ENCODE measurements at regions not wholly inside any gene's neighbourhood (a gene's known extent, or its start where the extent isn't known, plus 50 kb on each side); places are given as distances from the start of the nearest gene placed in this dataset.

- no peak for DNase-seq (ENCODE audit: low read depth in 4 of 4, low spot score in 3 of 4)
Observed at GRCh38 chr16:6946802-6947201, 385.8 kb upstream of the RBFOX1 start.

GRCh38 chr16:6946106-6946505, 386.5 kb upstream of the RBFOX1 start:
- DNase-seq (ENCODE audit: low read depth in 4 of 4, low spot score in 3 of 4): no peak

- no peak for DNase-seq (ENCODE audit: low read depth in 4 of 4, low spot score in 3 of 4)
Observed at GRCh38 chr16:6940968-6941367, 391.7 kb upstream of the RBFOX1 start.

GRCh38 chr16:6937641-6938040, 395.0 kb upstream of the RBFOX1 start:
- no peak for DNase-seq (ENCODE audit: low read depth in 4 of 4, low spot score in 3 of 4)

GRCh38 chr16:6932871-6933385, 399.7 kb upstream of the RBFOX1 start:
- no peak for DNase-seq (ENCODE audit: low read depth in 4 of 4, low spot score in 3 of 4)

- DNase-seq (ENCODE audit: low read depth in 4 of 4, low spot score in 3 of 4): no peak
Observed at GRCh38 chr16:6929868-6930267, 402.8 kb upstream of the RBFOX1 start.

GRCh38 chr16:6926762-6927161, 405.9 kb upstream of the RBFOX1 start:
- DNase-seq (ENCODE audit: low read depth in 4 of 4, low spot score in 3 of 4): no peak

GRCh38 chr16:6926341-6926740, 406.3 kb upstream of the RBFOX1 start:
- no peak for DNase-seq (ENCODE audit: low read depth in 4 of 4, low spot score in 3 of 4)

GRCh38 chr16:6918646-6919045, 414.0 kb upstream of the RBFOX1 start:
- no peak for DNase-seq (ENCODE audit: low read depth in 4 of 4, low spot score in 3 of 4)

- no peak for DNase-seq (ENCODE audit: low read depth in 4 of 4, low spot score in 3 of 4)
Observed at GRCh38 chr16:6916946-6917345, 415.7 kb upstream of the RBFOX1 start.

GRCh38 chr16:6913566-6913965, 419.1 kb upstream of the RBFOX1 start:
- DNase-seq (ENCODE audit: low read depth in 4 of 4, low spot score in 3 of 4): no peak

- no peak for DNase-seq (ENCODE audit: low read depth in 4 of 4, low spot score in 3 of 4)
Observed at GRCh38 chr16:6910301-6910700, 422.3 kb upstream of the RBFOX1 start.

- DNase-seq (ENCODE audit: low read depth in 4 of 4, low spot score in 3 of 4): no peak
Observed at GRCh38 chr16:6905601-6906000, 427.0 kb upstream of the RBFOX1 start.

GRCh38 chr16:6903671-6904070, 429.0 kb upstream of the RBFOX1 start:
- no peak for DNase-seq (ENCODE audit: low read depth in 4 of 4, low spot score in 3 of 4)

GRCh38 chr16:6898896-6899295, 433.7 kb upstream of the RBFOX1 start:
- DNase-seq (ENCODE audit: low read depth in 4 of 4, low spot score in 3 of 4): no peak

GRCh38 chr16:6897876-6898485, 434.7 kb upstream of the RBFOX1 start:
- DNase-seq (ENCODE audit: low read depth in 4 of 4, low spot score in 3 of 4): no peak

GRCh38 chr16:6892966-6893365, 439.7 kb upstream of the RBFOX1 start:
- DNase-seq (ENCODE audit: low read depth in 4 of 4, low spot score in 3 of 4): no peak

- DNase-seq (ENCODE audit: low read depth in 4 of 4, low spot score in 3 of 4): peak in 2 of 4 donors; percentile 43 to 64
Observed at GRCh38 chr16:6891496-6891895, 441.1 kb upstream of the RBFOX1 start.

GRCh38 chr16:6888531-6888930, 444.1 kb upstream of the RBFOX1 start:
- DNase-seq (ENCODE audit: low read depth in 4 of 4, low spot score in 3 of 4): no peak

- no peak for DNase-seq (ENCODE audit: low read depth in 4 of 4, low spot score in 3 of 4)
Observed at GRCh38 chr16:6884002-6884401, 448.6 kb upstream of the RBFOX1 start.

- no peak for DNase-seq (ENCODE audit: low read depth in 4 of 4, low spot score in 3 of 4)
Observed at GRCh38 chr16:6880263-6880662, 452.4 kb upstream of the RBFOX1 start.

GRCh38 chr16:6864671-6865070, 468.0 kb upstream of the RBFOX1 start:
- no peak for DNase-seq (ENCODE audit: low read depth in 4 of 4, low spot score in 3 of 4)

GRCh38 chr16:6864244-6864643, 468.4 kb upstream of the RBFOX1 start:
- DNase-seq (ENCODE audit: low read depth in 4 of 4, low spot score in 3 of 4): no peak
